T-helper 1 cell (primary cell): ENCODE measurements at regions not wholly inside any gene's neighbourhood (a gene's known extent, or its start where the extent isn't known, plus 50 kb on each side); places are given as distances from the start of the nearest gene placed in this dataset.

Experiments
- DNase-seq, 5 donors: peaks; one replicate each; pipeline ENCODE4 v3.0.0-alpha.2; 2012 to 2020

DNA sequence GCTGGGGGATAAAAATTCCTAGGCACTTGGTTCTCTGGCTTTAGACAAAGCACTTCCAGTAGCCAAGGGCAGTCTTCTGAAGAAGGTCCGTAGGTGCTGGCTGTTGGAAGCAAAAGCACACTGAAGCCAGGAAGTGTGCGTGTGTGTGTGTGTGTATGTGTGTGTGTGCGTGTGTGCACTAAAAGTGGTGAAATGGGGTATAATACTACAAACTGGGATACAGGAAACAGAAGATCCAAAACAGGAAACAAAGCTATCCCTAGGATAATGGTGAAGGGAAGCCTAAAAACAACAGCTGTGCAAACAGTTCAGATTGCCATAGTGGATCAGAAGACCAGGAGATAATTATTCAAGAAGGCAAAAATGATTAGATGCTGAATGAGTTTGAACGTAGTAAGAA lies 103.4 kb downstream of the IL20RB start:
- DNase-seq = no peak

GRCh38 chr3:137062250-137062649 lies 104.5 kb downstream of the IL20RB start:
- DNase-seq = no peak

GRCh38 chr3:137065381-137065780 lies 107.6 kb downstream of the IL20RB start:
- DNase-seq = no peak

DNA sequence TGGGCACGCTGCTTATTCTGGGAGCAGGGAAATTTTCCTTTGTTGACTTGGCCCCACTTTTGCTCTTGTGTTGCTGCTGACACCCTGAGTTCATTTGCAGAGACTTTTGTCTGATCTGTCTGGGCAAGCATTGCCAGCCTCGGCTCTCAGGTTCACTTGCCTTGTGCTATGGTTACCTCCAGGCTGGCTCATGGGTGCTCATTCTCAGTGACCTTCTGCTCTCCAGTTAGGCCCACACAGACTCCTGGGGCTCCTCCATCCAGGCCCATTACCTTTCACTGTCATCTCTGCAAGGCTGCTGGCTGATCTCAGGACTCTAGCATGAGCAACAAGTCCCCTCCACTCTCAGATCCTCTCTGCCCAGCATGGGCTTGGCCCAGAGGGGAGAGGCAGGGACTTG lies 108.3 kb downstream of the IL20RB start:
- DNase-seq = no peak

GRCh38 chr3:137071104-137071503 lies 113.3 kb downstream of the IL20RB start:
- no peak for DNase-seq

DNA sequence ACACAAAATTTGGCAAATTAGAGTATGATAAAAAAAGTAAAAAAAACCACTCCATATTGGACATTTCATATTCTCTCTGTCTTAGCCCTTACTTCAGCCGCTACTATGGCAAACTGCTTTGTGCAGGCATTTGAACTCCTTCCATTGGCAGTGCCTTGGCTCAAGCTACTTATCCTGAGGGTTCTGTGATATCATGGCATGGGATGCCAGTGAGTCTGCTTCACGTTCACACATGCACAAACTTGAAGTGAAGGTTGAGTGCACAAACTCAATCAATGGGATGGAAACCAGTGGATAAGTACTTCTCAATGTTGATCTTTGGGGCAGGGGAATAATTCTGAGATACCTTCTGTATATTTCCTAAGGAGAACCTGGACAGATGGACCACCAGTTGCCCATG lies 117.2 kb downstream of the IL20RB start:
- DNase-seq = no peak

DNA sequence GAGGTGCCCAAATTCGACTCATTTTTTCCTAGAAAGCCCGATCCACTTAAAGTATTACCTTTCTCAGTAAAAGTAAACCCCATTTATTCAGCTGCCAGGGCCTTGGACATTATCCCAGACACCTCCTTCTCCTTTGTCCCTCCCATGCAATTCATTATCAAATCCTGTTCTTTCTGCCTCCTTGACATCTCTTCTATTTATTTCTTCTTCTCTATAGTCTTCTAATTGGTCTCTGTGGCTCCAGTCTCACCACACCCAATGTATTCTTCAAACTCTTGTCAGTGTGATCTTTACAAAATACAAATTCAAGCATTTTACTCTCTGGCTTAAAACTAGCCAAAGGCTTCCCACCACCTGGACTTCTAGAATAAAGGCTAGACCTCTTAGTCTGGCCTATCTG lies 120.3 kb downstream of the IL20RB start:
- DNase-seq = no peak

DNA sequence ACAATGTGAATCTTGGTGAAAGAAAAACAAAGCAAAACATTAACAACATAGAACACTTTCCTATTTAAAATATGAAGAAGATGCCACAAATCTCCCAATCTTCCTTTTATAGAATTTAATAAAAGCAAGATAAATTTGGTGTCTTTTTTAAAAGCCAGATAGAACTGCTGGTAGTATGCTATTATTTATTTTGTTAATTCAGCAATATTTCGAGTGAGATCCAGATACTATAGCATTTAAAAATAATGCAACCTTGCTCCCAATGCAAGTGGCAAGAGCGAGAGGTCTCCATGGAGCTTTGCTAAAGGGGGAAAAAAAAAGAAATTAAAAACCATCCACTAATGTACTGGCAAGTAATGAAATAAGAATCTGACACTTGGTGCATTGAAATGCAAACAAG lies 121.8 kb downstream of the IL20RB start:
- no peak for DNase-seq

DNA sequence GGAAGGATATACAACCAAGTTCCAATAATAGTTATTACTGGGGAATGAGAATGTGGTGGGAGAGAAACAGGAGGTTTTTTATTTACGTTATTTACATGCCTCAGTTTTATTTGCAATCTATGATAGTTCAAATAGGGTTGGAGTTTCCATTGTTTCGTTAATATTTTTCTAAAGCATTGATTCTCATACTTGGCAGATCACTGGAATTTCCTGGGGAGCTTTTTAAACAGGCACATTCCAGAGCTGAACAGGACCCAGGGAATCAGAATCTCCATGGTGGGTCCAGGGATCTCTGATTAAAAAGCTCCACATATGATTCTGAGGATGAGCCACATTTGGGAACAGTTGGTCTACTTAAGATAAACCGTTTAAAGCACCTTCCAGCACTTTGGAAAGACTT lies 123.9 kb downstream of the IL20RB start:
- no peak for DNase-seq

DNA sequence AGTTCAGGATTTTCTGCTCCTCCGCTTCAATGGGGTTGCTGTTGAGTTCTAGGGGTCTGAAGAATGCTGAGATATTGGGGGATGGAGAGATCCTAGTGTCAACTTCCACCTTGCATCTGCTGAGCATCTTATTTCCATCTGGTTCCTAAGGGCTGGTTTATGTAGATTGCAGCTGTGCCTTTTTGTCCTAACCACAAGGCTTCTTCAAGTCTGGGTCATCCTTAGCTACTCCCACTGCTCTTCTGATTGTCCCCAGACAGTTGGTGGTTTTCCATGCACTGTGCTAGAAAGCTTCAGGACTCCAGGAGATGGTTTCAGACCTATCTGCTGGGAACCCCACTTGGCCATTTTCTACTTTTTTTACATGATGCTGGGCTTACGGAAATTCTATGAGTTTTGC lies 125.0 kb downstream of the IL20RB start:
- DNase-seq = no peak

- no peak for DNase-seq
Observed at GRCh38 chr3:137083332-137083731, 125.5 kb downstream of the IL20RB start.

DNA sequence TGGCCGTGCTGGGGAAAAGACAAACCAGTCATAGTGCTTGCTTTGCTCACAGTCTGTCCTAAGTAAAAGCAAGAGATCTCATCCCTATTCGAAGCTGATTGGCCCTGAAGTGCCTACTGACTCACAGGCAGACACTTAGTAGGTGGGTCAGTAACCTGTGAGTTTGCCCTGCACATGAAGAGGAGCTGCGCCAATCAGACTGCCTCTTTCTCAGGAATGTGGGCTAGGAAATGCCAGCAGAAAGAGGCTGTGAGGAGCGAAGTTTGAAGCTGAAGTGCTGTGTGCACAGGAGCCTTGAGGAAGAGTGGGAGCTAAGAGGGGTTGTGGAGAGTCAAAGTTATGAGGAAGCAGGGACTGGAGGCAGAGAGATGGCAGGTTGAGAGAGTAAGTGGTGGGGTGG lies 126.8 kb downstream of the IL20RB start:
- DNase-seq = no peak

- DNase-seq = no peak
Observed at GRCh38 chr3:137097386-137097785, 139.6 kb downstream of the IL20RB start.

- no peak for DNase-seq
Observed at GRCh38 chr3:137097852-137098251, 140.1 kb downstream of the IL20RB start.

GRCh38 chr3:137099364-137100219 lies 141.8 kb downstream of the IL20RB start:
- DNase-seq = no peak

GRCh38 chr3:137100326-137100725 lies 142.5 kb downstream of the IL20RB start:
- DNase-seq = no peak

GRCh38 chr3:137103739-137104138 lies 146.0 kb downstream of the IL20RB start:
- DNase-seq = no peak

- peak in 1 of 5 donors; percentile 30 for DNase-seq
Observed at GRCh38 chr3:137105277-137105977, 147.6 kb downstream of the IL20RB start.

GRCh38 chr3:137106612-137107240 lies 148.9 kb downstream of the IL20RB start:
- DNase-seq = no peak

DNA sequence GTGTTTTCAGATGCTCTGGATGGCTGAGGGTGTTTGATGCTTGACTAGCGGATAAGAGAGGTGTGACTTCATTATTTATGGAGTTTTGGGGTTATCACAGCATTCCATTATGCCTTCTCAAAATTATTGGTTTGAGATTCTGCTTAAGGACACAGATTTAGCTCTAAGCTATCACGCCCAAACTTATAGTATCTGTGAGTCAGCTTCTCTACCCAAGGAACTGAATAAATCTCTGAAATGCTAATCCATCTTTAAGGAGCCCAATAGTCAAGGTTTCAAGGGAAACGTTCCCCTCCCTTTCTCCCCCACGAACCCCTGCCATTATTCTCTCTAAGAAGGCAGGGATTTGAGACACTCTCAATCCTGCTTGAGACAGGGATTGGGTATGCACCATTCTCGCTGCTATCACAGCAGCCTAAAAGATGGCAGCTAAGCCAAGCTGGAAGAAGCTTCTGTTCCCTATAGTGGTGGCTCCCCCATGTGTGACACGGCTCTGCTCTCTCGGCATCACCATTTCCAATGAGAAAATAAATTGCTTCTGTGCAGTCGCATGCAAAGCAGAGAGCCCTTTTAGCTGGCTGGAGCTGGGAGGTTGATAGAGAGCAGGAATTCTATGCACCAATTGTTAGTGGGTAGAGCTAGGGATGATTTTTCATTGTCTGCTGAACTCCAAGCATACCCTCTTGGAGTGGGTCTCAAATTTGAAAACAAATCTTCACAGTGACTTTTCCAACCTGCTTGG lies 151.1 kb downstream of the IL20RB start:
- no peak for DNase-seq

DNA sequence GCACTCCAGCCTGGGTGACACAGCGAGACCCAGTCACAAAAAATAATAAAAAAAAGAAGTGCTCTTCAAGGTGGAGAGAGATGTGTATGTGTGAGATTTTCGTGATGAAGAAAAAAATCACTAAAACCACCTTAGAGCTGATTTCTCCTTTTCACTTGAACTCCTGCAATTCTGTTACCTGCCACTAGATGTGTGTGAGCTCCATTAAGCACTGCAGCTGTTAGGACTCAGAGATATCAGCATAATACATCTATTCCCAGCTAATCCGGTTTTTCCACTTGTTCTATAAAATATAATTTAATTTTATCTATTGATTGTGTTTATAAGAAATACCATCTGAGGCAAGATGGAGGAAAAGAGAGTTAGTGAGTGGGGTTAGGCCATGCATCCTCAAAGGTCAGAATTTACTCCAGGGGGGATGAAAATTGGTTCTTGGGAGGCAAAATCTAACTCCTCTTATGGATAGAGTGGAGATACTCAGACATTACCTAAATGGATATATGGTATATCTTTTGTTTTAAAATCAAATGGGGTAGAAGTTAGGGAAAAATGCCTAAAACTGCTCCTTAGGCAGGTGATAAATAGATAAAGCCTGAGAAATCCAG lies 152.7 kb downstream of the IL20RB start:
- no peak for DNase-seq

GRCh38 chr3:137111497-137111896 lies 153.7 kb downstream of the IL20RB start:
- DNase-seq = no peak

DNA sequence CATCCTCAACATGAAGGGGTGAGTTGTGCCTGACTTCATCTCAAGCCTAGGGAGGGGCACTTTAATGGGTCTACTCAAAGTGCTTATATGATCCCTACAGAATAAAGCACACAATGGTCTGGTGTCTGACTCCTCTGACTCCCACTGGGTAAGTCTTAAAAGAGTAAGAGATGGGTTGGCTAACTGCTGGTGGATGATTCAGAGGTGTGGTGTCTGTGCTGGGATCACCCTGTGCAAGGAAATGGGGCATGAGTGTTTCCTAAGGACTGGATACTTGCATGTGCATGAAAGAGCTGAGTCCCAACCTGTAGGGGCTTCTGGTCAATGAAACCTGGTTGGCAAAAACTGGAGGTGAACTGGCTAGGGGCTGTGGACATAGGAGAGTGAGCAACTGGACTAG lies 158.8 kb downstream of the IL20RB start:
- DNase-seq = no peak
